DOHH2 (cell line): ENCODE measurements at regions not wholly inside any gene's neighbourhood (a gene's known extent, or its start where the extent isn't known, plus 50 kb on each side); places are given as distances from the start of the nearest gene placed in this dataset.

Experiments
- EZH2phosphoT487 ChIP-seq: fragments of 200-600 bp; sonication (generic); IDR thresholded peaks from 2 replicates; pipeline ENCODE4 v1.6.1; 2017; ENCODE audit warnings: borderline replicate concordance, mild to moderate bottlenecking, antibody characterized with exemption, low read length, moderate library complexity, mixed read lengths
- TF ChIP-seq, protein P1 (sequence below): fragments of 200-600 bp; sonication (generic); IDR thresholded peaks from one replicate; pipeline ENCODE4 v1.5.1; 2014; ENCODE audit warnings: antibody characterized with exemption, mild to moderate bottlenecking, low read depth, low read length; ENCODE audit not compliant: poor library complexity, severe bottlenecking

DNA sequence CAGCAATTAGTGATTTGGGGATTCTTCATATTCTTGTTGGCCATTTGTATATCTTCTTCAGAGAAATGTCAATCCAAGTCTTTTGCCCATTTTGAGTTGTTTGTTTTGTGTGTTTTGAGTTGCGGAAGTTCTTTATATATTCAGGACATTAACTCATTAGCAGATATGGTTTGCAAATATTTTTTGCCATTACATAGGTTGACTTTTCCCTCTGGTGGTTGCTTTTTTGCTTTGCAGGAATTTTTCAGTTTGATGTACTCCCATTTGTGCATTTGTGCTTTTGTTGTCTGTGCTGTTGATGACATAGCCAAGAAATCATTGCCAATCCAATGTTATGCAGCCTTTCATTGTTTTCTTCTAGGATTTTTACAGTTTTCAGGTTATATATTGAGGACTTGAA is 63.6 kb upstream of the DNAJC1 start:
- TF ChIP-seq, protein P1, sequence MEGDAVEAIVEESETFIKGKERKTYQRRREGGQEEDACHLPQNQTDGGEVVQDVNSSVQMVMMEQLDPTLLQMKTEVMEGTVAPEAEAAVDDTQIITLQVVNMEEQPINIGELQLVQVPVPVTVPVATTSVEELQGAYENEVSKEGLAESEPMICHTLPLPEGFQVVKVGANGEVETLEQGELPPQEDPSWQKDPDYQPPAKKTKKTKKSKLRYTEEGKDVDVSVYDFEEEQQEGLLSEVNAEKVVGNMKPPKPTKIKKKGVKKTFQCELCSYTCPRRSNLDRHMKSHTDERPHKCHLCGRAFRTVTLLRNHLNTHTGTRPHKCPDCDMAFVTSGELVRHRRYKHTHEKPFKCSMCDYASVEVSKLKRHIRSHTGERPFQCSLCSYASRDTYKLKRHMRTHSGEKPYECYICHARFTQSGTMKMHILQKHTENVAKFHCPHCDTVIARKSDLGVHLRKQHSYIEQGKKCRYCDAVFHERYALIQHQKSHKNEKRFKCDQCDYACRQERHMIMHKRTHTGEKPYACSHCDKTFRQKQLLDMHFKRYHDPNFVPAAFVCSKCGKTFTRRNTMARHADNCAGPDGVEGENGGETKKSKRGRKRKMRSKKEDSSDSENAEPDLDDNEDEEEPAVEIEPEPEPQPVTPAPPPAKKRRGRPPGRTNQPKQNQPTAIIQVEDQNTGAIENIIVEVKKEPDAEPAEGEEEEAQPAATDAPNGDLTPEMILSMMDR, result no peak
- no peak for TF ChIP-seq EZH2phosphoT487
